ENCODE measurements at regions not wholly inside any gene's neighbourhood (a gene's known extent, or its start where the extent isn't known, plus 50 kb on each side); places are given as distances from the start of the nearest gene placed in this dataset.
"Not testable (repeated sequence)": the region's sequence is repeated elsewhere in the genome, so short reads cannot be mapped to it uniquely, and the experiment has no call there.

DNA sequence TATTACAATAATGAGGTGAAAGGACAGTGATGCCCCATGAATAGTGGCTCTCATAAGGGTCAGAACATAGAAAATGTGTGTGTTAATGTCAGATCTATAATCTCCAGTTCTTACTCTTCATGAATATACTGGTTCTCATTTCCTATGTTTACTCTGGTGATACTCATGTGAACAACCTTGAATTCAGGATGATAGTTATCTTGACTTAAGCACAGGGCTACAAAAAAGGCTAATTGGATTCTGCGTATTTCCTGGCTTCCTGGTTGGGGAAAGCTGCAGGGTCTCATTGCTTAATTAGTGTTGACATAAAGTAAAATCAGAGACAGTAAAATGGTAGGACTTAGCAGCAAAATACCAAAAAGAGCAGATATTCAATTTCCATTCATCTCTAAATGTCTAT is 1316.8 kb upstream of the RAG2 start:
- no peak for DNase-seq (ENCODE audit: low read depth in 3 of 3)

DNA sequence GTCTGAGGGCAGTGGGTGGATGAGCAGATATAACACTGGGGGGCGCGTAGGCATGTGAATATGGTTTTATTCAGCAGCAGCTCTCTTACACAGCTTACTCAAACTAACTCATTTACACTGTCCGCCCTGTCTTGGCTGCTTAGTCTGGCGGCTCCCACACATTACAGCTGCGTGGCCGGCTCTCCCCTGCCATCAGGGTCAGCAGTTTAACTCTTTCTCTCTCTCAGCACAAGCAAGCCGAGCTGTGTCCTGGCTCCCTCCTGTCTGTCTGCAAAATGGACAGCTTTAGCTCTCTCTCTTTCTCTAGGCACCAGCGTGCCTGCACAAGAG is 1310.1 kb upstream of the RAG2 start:
- DNase-seq (ENCODE audit: low read depth in 3 of 3): no peak

DNA sequence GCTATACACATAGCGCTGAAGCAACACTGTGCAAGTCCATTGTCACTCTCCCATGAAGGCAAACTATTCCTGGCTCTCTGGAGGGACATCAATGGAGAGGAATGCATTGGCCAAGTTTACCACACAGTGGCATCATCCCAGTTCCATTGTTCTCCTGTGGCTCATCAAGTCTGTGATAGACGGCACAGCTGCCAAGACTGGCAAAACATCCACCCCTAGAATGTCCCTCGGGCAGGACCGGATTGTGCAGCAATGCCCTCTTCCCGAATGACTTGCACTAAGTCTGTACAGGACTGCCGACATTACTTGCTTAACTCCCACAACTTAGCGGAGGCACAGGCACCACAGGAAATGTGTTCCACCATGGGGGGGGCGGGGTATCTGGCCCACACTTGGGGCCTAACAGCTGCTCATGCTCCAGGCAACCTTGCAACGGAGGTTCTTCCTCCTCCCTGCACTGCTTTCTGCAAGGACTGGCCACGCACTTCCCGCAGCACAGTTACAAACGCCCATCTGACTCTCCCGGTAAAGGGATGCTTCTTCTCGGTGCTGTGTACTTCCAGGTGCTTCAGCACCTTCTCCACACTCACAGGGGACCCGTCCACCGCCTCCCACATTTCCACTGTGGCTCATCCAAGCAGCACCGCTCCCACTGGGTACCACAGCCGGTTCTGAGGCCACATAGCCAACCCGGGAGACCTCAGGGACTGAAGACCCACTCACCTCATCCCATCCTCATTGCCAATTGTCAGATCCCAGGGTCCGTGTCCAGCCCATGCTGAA is 1309.6 kb upstream of the RAG2 start:
- no peak for DNase-seq (ENCODE audit: low read depth in 3 of 3)

DNA sequence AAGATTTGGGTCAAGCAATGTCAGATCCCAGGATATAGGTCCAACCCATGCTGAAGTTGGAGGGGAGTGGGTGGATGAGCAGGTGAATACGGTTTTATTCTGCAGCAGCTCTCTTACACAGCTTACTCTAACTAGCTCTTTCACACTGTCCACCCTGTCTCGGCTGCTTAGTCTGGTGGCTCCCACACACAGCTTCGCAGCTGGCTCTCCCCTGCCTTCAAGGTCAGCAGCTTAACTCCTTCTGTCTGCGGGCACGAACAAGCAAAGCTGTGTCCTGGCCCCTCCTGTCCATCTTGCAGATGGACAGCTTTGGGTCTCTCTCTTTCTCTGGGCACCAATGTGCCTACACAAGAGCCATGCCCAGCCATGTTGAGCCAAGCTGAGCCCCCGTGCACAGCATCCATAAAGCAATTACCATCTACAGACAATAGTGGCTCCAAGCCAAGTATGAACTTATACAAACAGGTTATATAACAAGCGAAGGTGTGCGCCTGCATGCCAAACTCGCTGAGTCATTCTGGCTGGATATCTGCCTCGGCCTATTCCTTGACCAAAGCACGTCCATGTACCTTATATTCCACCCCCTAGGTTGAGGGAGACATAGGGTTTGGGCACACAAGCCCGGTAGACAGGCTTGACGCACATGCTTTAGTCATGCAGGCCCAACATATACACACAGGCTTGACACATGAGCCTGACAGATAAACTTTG is 1307.8 kb upstream of the RAG2 start:
- no peak for DNase-seq (ENCODE audit: low read depth in 3 of 3)

DNA sequence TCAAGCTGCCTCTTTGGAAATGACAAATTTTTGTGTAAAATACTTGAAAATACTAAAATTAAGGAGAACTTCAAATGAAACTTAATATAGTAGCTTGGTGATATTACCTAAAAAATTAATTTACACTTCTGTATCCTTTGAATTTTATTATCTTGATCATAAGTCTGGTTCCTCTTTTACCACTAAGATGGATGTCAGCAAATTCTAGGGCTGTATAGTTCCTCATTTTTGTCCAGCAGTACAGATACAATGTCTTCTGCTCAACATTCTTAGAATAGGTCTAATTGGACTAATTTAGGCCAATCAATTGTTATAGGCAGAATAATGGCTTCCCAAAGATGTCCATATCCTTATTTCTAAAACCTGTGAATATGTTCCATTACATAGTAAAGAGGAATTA is 1298.0 kb upstream of the RAG2 start:
- no peak for DNase-seq (ENCODE audit: low read depth in 3 of 3)

DNA sequence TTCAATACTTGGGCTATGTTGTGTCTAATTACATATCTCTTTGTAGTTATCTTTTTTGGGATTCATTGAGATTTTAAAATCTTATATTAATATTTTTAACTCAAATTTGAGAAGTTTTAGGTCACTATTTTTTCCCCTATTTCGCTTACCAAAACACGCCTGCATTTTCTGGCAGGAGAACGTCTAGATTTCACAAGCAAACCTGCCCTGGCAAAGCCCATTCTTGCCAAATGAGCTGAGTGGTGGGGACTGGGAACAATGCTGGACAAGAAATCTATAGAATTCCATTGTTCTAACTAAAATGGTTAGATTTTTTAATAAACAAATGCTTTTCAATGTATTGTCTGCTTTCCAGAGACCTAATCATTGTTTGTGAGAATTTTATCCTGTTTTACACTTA is 1283.7 kb upstream of the RAG2 start:
- DNase-seq (ENCODE audit: low read depth in 3 of 3): no peak

DNA sequence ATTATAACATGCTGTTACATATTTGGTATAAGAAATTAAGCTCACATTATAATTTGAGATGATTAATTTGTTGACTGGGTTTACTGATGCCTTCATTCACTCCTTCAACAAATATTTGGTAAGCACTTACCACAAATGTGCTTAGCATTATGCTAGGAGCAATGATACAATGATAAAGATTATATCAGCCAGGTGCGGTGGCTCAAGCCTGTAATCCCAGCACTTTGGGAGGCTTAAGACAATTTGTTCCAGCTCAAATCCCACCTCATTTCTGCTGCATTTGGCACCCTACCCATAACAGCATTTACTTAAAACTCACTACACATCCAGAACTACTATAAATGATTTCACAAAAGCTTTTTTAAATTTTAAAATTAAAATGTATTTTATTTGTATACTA is 1263.6 kb upstream of the RAG2 start:
- no peak for DNase-seq (ENCODE audit: low read depth in 3 of 3)

DNA sequence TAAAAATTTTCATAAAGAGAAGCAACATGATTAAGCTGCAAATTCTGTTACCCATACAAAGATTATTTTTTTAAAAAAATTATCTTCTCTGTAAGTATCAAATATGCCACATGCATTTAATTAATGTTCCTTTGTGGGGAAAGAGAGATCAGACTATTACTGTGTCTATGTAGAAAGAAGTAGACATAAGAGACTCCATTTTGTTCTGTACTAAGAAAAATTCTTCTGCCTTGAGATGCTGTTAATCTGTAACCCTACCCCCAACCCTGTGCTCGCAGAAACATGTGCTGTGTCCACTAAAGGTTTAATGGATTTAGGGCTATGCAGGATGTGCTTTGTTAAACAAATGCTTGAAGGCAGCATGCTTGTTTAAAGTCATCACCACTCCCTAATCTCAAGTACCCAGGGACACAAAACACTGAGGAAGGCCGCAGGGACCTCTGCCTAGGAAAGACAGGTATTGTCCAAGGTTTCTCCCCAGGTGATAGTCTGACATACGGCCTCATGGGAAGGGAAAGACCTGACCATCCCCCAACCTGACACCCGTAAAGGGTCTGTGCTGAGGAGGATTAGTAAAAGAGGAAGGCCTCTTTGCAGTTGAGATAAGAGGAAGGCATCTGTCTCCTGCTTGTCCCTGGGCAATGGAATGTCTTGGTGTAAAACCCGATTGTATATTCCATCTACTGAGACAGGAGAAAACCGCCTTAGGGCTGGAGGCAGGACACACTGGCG is 1260.9 kb upstream of the RAG2 start:
- DNase-seq (ENCODE audit: low read depth in 3 of 3): not testable (repeated sequence)

DNA sequence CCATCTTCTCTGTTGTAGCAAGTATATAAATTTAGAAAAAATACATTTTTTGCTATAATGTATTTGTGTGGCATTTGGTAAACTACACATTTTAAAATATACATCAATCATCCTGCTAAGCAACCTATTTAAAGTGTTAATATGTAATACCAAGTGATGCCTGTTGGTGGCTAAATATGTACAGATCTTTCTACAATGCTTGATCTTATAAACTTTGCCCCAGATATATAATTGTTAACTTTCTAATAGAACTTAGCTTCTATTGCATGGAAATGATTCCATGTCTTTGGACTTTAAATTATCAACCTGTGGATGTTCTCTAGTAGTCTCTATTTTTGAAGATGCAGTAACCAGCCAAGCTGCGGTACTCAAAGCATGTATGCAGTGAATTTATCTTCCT is 1260.4 kb upstream of the RAG2 start:
- DNase-seq (ENCODE audit: low read depth in 3 of 3): no peak

DNA sequence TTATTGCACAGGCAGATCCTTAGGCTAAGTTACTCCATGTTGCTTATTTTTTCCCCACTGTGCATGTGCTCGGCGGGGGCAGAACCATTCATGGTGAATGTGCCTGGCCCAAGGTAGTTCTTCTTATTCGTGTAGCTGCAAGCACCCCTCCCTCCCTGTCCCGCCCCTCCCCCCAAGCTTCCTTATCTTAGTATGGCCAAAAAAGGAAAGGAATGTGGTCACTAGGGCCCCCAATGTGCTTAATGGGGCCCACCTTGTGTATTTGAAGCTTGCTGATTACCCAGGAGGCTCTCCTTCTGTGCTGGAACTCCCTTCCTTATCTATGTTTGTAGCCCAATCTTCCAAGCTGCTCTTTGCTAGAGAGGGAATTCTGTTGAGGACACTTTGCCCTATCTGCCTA is 1259.7 kb upstream of the RAG2 start:
- no peak for DNase-seq (ENCODE audit: low read depth in 3 of 3)

DNA sequence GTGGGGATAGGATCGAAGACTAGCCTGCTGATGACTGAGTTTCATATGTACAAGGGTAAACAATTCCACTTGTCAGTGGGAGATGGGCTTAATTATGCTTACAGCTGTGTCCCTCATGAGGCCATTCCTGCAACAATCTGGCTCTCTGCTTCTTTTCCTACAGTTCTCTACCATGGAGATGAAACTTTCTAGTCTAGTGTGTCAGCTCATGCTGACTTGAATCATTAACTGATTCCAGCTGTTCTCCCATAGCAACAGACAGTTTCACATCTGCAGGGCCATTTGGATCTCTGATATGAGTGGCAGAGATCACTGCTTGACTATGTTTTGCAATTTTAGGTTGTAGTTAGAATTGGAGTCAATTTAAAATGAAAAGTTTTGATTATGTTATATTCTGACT is 1251.7 kb upstream of the RAG2 start:
- no peak for DNase-seq (ENCODE audit: low read depth in 3 of 3)

DNA sequence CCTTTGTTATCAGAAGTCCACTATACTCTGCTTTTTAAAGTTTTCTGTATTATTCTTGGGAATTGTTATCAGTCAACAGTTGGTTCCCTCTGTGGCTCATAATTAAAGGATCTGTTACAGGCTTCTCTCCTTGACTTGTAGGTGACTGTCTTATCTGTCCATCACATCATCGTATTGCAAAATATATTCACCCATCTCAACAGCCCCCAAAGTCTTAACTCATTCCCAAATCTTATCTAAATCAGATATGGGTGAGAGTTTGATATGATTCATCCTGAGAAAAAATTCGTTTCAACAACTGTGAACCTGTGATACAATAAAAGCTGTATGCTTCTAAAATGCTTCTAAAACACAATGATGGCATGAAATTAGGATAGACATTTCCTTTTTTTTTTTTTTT is 1245.6 kb upstream of the RAG2 start:
- DNase-seq (ENCODE audit: low read depth in 3 of 3): no peak

DNA sequence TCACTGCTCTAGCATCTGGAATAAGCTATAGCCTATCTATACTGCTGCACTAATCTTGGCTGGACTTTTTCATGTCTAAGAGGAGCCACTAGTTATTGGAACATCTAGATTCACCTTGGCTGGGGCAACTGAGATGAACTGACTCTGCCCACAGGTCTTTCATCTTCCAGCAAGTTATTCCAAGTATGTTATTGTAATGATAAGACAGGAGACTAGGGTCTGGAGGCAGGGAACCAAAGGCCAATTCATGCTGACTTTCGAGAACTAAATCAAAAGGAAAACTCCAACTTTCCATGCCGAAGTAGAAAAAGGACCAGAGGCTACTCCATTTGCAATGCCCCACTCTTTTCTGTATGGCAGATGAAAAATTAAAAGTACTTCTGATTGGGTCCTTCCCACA is 1243.0 kb upstream of the RAG2 start:
- DNase-seq (ENCODE audit: low read depth in 3 of 3): no peak

DNA sequence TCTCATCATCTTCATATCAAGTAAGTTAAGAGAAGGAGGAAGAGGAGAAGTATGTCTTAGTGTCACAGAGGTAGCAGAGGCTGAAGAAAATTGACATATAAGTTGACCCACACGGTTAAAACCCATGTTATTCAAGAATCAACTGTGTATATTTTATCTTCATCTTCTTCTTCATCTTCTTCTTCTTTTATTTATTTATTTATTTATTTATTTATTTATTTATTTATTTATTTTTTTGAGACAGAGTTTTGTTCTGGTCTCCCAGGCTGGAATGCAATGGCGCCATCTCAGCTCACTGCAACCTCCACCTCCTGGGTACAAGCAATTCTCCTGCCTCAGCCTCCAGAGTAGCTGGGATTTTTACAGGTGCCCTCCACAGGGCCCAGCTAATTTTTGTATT is 1242.3 kb upstream of the RAG2 start:
- not testable (repeated sequence) for DNase-seq (ENCODE audit: low read depth in 3 of 3)

DNA sequence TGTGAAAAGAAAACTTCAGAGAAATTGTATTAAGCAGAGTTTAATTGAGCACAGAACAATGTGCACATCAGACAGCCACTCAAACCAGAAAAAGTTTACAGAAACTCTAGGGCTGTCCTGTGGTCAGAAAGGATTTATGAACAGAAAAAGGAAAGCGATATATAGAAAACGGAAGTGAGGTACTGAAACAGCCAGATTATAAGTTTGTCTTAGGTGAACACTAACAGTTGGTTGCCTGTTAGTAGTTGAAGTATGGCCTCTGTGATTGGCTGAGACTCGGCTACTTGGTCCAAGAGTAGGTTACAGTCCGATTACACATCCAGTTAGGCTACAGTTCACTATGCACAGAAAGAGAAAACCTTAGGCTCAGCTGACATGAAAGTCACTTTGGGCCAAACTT is 1232.5 kb upstream of the RAG2 start:
- no peak for DNase-seq (ENCODE audit: low read depth in 3 of 3)

DNA sequence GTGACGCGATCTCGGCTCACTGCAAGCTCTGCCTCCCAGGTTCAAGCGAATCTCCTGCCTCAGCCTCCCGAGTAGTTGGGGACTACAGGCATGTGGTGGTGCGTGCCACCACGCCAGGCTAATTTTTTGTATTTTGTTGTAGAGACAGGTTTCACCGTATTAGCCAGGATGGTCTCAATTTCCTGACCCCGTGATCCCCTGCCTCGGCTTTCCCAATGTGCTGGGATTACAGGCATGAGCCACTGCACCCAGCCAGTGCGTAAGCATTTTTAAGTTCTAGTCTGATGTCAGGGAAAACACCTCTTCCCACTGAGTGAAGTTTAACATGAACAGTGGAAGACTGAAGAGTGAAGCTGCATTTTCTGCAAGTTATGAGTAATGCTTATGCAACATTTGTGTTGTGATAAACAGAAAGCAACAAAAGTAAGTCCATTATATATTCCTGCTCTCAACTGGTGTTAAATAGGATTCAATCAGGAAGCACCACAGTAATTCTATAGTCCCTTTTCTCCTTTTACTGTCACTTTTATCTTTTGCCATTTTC is 1219.8 kb upstream of the RAG2 start:
- no peak for DNase-seq (ENCODE audit: low read depth in 3 of 3)

DNA sequence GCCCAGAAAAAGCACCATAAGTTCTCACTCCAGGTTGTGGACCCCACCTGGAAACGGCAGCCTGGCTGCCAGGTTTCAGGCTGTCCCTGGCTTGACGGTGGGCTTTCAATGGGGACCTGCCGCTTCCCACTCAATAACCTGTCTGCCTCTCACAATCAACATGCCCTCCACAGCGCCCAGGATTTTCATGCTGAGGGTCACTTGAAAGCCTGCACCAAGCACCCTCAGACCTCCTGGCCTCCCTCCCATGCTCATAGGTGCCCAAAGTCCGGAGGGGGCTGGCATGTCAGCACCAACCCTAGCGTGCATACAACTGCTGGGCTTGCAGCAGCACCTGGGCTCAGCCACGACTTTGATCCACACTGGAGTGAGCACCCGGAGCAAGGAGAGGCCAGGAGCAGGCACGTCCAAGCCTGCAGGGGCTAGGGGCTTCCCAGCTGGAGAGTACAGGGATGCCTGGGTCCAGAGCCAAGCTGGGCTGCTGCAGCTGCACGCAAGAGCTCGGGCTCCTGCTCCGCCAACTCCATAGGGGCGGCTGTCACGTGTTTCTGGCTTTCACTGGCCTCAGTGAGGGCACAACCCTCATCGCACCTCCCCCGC is 1214.3 kb upstream of the RAG2 start:
- no peak for DNase-seq (ENCODE audit: low read depth in 3 of 3)

DNA sequence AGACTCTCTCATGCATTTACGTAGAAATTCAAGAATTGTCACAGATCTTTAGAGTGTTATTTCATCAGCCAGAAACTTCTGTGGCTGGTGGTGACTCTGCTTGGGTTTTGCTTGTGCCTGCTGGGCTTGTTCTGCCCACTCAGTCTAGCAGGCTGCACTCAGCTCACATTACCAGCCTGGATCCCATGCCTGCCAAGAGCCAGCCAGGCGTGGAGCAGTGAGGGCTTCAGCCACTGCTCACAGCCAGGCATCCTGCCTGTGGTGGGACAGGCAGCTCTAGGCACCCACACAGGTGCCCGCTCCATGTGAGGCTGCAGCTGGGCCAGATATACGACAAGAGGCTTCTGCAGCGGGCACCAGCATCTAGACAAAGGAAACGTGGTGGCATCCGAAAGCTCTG is 1213.3 kb upstream of the RAG2 start:
- DNase-seq (ENCODE audit: low read depth in 3 of 3): no peak

DNA sequence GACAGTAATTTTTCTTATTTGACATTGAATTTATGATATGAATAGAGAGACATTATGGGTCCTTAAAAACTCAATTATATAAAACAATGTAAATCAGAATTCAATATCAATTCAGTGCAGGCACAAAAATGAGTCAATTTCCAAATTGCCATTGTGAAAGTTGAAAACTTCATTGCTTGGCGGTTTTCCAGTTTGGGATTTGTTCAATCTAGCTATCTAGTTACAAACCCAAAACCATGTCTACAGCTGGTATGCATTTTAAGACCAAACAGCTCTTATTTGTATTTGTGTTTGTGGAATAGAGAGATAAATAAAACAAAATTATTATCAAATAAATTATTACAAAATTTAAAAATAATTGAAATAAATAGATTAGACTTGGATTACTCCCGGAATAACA is 1206.6 kb upstream of the RAG2 start:
- DNase-seq (ENCODE audit: low read depth in 3 of 3): no peak

DNA sequence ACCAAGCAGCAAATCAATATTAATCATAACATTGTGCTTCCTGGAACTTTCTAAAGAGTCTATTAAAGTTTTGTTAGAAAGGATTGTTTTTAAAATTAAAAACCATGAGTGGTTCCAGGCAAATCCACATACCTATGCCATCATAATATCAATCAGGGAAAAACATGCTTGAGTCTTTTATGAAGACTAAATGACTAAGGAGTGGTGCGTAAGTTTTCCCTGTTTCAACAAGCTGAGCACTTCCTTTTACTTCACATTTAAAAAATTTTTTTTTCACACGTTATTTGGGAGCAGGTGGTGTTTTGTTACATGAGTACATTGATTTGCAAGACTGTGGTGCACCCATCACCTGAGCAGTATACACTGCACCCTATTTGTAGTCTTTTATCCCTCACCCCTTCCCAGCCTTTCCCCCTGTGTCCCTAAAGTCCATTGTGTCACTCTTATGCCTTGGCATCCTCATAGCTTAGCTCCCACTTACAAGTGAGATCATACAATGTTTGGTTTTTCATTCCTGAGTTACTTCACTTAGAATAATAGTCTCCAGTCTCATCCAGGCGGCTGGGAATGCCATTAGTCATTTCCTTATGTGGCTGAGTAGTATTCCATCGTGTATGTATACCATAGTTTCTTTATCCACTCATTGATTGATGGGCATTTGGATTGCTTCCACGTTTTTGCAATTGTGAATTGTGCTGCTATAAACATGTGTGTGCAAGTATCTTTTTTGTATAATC is 1190.3 kb upstream of the RAG2 start:
- DNase-seq (ENCODE audit: low read depth in 3 of 3): no peak

DNA sequence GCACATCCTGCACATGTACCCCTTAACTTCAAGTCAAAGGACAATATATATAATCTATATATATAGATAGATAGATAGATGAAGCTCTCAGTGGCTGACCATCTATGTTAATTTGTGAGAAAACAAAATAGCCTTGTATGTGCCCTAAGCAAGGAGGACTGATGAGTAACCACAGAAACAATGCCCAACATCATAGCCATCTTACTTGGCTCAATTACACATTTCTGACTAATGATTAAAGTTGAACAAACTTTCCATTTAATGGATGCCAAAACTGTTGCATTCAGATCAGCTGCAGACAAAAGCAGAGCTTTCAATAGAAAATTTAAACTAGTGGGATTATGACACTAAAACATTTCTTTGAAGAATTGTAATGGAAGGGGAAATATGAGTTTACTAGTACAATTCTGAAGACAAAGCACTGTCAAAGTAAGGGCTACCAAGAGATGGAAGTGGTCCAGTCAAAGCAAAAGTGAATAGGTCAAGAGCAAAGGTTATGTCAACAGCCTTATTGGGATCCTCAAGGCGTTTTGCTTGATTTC is 1188.2 kb upstream of the RAG2 start:
- DNase-seq (ENCODE audit: low read depth in 3 of 3): no peak
